Lower leg skin (tissue), 3 donors: ENCODE measurements at regions not wholly inside any gene's neighbourhood (a gene's known extent, or its start where the extent isn't known, plus 50 kb on each side); places are given as distances from the start of the nearest gene placed in this dataset.

ENCODE experiments used
- CTCF ChIP-seq, 3 donors: fragments of 450-650 bp; IDR thresholded peaks; one replicate each; pipeline ENCODE4 v1.5.1; 2016; ENCODE audit warnings: antibody characterized with exemption in 3 of 3, mild to moderate bottlenecking in 3 of 3, moderate library complexity in 2 of 3
- POLR2A ChIP-seq, 2 donors: fragments of 450-650 bp; IDR thresholded peaks; one replicate each; pipeline ENCODE4 v1.6.1; 2016 to 2017; ENCODE audit warnings: antibody characterized with exemption in 2 of 2, mild to moderate bottlenecking in 1 of 2, moderate library complexity in 1 of 2

- no peak for TF ChIP-seq CTCF (IDR thresholded peaks at IDR 0.05)
- no peak for TF ChIP-seq POLR2A (IDR thresholded peaks at IDR 0.05)
Observed at GRCh38 chr6:126134491-126134890, 148.2 kb downstream of the TRMT11 start.
